SKM-1 (cell line): ENCODE measurements at regions not wholly inside any gene's neighbourhood (a gene's known extent, or its start where the extent isn't known, plus 50 kb on each side); places are given as distances from the start of the nearest gene placed in this dataset.

ENCODE experiments used
- DNase-seq: peaks from one replicate; lab custom pipeline; 2025; ENCODE audit not compliant: unreplicated experiment; lab: John Stamatoyannopoulos, UW

DNA sequence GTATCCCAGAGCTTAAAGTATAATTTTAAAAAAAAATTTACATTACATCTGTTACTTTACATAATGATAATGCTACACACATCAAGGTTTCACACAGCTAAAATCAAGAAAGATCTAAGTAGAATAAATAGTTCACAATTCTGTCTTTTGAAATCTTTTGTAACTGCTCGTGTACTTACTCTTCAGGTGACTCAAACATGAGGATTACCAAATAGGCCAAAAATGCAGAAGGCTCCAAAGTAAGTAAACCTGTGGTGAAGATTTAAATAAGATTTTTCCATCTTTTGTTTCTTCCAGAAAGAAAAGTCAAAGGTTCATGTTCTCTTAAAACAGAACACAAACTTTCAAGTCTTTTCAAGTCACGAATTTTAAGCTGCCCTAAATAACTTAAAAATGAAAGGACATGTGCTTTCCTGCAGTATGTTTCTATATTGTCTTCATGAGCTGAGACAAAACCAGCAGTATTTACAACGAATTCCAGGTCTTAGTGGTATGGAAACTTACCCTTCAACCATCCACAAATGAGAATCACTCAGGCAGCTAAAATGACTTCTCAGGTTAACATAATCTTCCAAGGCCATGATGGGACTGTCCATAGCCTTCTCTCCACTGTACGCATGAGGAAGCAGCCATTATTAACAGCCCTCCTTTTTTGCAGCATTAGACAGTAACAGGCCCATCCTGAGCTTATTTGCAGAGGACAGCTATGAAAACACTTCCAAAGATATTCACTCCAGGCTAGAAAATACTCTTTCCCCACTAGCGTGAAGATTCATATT lies 172.8 kb upstream of the EDNRA start:
- DNase-seq: no peak

DNA sequence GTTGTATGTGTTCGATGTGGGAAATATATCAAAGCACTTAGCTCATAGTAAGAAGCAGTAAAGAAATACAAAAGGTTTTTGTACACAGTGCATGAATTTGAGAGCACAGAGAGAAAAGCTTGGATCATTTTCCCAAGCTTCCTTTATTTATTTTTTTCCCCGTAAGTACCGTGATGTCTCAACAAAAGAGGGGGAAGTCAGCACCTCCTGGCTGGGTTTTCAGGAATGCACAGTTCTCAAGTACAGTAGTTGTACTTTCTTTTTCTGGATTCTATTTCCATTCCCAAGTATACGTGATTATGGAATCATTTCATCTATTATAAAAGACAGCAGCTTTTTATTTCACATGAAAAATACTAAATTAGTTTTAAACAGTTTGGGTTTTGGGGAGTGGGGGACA lies 171.5 kb upstream of the EDNRA start:
- DNase-seq: no peak

DNA sequence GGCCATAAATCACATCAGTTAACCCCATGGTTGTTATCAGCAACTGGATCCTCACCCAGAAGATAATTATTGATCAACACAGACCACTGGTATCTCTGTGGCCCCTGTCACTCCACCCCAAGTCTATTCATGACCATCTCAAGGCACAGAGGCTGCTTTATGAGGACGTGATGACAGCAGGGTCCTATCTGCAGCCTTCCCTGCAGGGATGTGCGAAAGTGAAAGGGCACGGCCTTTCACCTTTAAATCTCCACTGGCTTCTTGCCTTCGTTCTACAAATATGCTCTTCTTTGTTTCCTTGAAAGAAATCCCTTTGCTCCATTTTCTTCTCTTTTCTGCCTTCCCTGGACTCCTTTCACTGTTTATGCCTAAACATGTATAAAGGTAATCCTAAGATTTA lies 170.6 kb upstream of the EDNRA start:
- DNase-seq: no peak

DNA sequence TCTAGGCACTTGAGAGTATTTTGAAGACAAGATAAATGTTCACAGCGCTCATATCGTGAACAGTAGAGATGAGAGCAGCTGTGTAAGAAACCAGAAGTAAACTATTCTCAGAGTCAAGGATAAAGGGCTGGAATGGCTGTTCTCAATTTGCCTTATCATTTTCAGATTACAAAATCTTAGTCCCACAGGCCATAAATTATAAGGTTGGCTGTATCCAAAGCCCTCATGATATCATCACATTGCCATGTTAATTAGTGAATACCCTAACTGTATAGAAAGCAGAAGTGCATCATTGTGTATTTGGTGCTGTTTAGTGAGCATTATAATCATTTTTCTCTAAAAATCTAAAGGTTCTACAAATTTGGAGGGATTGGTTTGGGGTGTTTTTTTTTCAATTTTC lies 168.9 kb upstream of the EDNRA start:
- no peak for DNase-seq

DNA sequence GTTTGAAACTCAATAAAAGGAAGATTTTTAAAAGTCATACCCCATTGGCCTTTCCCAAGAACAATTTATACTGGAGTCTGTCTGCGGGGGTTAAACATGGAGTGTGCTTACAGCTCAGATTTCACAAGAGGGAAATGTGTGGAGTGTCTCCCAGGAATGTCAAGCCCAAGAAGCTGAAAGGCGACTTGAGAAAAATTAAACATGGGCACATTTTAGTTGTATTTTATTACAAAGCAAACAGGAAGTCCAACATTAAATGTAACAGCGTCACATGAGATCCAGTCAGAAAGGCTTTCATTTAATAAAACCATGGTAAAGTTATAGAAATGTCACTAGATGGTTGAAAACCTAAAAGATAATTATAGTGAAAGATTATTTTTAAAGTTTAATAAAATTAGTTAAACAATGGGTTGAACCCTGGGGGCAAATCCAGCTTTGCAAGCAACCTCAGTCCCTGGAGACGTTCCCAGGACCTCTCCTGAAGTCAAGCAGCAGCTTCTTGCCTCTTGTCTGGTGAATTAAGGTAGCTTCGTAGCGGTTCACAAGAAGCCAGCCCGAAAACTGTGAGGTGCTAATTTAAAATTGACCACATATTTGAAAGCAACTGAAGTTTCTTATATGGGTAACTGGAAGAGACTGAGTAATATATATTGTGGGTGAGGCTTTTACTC lies 168.4 kb upstream of the EDNRA start:
- no peak for DNase-seq

DNA sequence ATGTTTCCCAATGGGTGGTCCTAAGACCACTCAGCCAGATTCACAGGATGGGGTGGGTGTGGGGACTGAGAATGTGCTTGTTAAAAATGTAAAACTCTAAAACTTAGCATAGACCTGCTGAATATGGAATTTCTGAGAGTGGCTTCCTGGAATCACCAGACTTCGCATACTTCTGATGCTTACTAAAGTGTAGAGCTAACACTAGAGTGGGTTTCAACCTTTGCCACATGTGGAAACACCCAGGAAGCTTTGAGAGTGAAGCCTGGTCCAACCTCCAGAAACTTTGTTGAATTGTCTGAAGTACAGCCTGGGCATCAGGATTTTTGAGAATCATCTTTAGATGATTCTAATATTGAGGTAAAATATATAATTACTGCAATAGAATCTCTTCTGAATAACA lies 167.8 kb upstream of the EDNRA start:
- no peak for DNase-seq

DNA sequence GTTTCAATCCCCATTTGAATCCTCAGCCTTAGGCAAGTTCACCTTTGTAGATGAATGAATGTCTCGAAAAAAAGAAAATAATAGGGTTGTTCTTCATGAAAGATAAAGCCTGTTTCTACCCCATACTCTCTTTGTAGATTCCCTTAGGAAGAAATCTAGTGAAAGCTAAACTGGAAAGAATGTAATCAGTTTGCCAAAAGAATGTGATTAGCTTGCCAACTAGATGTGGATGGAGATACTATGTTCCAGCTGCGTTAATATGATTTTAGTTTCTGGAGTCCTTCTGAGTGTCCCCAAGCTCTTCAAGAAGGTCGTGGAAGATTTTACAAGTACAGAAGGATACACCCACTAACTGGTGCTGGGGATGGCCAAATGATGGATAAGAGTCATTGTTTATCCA lies 162.3 kb upstream of the EDNRA start:
- DNase-seq: no peak

DNA sequence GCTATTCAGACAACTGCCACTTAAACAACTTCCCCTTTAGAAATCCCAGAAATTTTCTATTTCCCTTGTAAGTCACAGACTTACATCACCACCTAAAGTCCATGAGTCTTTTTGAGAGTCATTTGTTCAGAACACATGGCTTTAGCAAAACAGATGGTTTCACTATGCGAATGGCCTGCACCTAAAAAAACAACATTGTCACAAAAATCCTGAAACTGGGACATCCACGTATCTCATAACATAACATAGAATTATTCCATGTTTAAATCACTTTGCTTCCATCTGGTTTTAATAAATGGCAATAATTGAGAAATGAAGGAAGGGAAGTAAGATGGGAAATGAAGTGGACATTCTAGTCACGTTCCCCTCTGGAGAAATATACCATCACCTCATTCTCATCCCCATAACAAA lies 155.3 kb upstream of the EDNRA start:
- DNase-seq: no peak

DNA sequence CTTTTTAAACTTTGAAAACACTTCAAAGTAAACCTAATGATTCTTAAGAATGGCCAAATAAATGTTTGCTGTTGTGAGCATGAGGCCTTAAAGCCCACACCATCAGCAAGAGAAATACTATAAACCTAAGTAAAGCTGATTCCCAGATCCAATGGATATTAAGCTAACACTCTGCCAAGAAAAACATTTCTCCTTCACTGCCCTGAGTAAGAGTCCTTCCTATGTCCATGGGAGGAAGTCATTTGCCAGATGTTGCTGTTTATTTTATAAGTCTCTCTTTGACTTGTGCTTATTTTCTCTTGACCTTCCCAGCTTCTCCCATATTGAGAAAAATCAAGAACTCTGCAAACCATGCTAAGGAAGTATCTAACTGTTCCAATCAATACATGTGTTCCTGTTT lies 154.3 kb upstream of the EDNRA start:
- DNase-seq: no peak

DNA sequence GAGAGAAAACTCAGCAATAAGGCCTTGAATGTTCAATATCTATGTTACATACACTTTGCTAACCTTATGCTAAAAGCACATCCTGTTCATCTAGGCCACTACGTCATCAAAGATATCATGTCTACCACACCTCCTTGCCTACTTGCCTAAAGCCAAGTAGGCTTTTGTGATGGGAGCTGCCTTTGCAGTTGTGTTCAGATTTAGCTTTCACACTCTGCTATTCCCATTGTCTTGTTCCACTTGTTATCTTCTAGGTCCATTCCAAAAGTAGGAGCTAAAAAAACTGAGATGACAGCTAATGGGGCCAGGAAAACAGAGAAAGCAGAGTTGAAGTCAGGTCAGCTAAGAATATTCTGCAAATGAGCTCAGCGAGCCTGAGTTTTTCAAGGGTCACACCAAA lies 153.6 kb upstream of the EDNRA start:
- no peak for DNase-seq

DNA sequence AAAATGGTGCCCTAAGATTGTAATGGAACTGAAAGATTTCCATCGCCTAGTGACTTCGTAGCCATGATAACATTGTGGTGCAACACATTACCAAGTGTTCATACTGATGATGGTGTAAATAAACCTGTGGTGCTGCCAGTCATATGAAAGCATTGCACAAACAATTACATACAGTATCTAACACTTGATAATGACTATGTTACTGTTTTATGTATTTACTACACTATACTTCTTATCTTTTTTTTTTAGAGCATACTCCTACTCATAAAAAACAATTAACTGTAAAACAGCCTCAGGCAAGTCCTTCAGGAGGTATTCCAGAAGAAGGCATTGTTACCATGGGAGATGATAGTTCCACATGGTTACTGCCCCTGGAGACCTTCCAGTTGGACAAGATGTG lies 152.7 kb upstream of the EDNRA start:
- DNase-seq: no peak

DNA sequence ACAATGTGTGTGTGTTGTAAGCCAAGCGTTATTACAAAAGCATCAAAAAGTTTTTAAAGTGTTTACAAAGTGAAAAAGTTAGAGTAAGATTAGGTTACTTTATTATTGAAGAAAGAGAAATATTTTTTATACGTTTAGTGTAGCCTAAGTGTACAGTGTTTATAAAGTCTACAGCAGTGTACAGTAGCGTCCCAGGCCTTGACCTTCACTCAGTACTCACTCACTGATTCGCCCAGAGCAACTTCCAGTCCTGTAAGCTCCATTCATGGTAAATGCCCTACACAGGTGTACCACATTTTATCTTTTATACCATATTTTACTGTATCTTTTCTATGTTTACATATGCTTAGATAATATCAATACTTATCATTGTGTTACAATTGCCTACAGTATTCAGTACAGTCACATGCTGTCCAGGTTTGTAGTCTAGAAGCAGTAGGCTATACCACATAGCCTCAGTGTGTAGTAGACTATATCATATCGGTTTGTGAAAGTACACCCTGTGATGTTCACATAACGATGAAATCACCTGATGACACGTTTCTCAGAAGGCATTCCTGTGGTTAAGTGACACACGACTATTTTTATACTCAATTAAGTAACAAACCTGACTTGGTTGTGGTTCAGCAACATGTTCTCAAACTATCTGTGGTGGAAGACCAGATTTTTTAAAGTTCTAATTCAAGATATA lies 152.0 kb upstream of the EDNRA start:
- no peak for DNase-seq

DNA sequence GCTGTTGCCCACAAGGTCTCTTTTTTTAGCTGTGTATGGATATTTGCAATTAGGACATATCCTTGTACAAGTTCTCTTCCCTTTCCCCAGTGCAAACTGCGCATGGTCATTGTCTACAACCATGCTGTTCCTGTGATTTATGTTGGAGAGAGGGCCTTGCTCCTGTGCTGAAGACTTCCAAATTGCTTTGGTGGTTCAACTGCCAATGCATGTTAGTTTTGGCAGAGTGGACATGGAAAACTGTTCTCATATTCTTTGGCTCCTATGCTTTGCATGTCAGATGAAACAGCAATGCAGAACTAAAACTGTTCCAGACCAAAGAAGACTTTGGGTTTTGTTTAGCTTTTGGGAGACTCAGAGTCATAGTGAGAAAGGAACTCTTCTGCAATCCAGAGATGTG lies 148.8 kb upstream of the EDNRA start:
- no peak for DNase-seq

DNA sequence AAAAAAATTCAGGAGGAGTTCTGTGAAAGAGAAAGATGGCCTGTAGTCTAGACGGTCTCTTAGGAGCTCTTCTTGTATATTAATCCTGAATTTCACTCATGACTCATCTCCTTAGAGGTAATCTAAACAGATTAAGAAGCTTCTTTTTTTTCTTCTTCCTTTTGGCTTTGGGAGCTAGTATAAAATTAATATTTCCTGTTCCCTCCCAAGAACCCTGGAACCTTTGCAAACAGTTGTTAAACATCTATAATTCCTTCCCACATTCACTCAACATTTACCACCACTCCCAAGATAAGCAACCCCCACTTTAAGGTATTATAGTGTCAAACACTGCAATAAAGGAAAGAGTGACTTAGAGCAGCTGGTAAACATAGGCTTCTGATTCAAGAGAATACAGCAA lies 146.4 kb upstream of the EDNRA start:
- DNase-seq: no peak

DNA sequence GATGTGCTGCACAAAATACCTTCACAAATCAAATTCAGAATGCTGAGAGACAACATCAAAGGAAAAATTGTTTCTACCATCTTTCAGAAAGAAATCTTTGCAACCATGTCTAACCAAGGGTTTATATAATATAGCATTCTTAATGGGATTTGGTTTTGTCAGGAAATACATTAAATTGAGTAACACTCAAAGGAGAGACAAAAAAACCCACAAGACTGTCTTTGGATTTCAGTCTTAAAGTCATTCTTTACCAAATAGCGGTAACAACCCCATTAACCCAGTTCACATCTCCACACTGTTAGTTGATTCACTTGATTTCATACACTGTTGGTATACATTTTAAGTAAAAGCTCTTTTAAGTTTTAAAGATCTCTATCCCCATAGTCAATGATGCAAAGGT lies 145.7 kb upstream of the EDNRA start:
- DNase-seq: no peak

DNA sequence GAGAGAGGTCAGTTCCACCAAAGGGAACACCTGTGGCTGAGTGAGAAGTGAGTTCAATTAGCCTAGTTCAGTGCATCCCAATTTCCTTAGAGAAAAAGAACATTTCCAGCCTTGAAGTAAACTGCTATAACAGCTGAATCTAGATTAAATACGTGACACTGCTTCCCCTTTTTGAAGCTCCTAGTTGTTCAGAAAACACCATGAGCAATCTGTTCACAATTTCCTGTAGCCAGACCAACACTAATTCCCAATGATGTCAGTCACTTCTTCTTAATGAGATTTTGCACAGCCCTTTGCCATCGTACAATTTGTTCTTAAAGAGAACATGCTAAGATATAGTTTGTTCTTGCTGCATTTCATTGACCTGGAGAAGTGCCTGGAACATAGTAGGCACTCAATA lies 144.6 kb upstream of the EDNRA start:
- no peak for DNase-seq

DNA sequence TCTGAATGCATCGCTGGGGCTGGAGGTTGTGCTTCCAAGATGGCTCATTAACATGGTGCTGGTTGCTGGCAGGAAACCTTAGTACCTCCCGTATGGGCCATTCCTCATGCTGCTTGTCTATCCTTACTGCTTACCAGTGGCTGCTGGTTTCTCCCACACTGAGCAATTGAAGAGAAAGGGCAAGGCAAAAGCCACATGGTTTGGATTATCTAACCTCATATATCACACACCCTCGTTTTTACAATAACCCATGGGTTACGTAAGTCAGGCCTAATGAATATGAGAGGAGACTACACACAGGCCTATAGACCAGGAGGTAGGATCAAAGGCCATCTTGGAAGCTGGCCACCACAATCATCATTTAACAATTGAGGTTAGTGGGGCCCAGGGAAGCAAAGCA lies 141.8 kb upstream of the EDNRA start:
- no peak for DNase-seq

DNA sequence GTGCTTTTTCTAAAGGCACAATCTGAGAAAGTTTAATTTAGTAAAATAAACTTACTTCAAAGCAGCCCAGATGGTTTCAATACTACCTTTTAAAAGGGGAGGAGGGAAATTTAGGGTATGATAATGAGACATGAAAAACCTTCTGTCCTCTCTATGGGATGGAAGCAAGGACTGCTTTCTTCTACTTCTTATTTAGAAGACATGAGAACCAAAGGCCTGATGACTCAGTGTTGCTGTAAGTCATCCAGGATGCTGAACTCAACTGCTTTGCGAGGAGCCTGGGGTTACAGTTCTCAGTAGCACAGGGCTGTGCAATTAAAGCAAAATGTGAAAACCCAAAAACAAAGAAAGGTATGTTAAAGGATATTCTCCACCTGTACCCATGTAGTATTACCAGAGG lies 140.8 kb upstream of the EDNRA start:
- no peak for DNase-seq

DNA sequence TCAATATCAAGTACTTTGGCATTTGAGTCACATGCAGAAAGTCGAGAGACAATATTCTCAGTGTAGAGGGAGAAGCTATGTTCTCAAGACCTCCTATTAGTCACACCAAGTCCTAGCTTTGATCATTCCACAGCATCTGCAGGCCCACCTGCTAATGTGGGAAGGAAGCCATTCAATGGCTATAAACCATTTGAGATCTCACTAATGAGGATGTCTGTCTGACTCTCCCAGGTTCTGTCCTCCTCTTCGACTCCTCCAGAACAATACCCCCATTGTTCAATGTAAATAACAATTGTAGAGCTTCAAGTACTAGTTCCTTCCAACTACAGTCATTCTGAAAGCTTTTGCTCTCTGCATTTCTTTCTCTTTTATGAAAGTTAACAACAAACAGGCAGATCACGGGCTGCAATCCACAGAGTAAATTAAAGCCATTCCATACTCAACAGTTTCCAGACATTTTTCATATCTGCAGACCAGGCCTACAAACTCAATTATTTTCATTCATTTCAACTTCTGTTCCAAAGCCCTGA lies 140.2 kb upstream of the EDNRA start:
- no peak for DNase-seq

DNA sequence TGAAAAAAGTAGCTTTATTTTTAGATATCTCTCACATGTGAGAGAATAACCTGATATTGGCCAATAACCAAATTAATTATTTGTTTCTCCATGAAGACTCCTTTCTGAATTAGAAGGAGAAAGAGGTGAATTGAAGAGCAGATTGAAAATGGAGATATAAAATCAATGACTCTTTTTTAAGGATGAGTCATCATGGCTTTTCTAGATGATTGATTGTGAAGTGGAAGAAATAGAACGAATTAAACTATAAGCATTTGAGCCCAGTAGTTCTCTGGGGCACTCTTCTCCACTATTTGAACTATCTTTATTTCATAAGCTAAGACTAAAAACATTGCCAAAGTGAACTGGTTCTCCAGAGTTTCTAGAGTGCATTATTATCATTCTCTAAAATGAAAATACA lies 137.2 kb upstream of the EDNRA start:
- no peak for DNase-seq

DNA sequence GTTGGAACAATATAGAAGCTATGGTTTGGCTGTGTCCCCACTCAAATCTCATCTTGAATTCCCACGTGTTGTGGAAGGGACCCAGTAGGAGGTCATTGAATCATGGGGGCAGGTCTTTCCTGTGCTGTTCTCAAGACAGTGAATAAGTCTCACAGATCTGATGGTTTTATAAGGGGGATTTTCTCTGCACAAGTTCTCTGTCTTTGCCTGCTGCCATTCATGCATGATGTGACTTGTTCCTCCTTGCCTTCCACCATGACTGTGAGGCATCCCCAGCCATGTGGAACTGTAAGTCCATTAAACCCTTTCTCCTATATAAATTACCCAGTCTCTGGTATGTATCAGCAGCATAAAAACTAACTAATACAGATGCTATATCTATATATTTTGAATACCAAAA lies 135.2 kb upstream of the EDNRA start:
- DNase-seq: no peak

DNA sequence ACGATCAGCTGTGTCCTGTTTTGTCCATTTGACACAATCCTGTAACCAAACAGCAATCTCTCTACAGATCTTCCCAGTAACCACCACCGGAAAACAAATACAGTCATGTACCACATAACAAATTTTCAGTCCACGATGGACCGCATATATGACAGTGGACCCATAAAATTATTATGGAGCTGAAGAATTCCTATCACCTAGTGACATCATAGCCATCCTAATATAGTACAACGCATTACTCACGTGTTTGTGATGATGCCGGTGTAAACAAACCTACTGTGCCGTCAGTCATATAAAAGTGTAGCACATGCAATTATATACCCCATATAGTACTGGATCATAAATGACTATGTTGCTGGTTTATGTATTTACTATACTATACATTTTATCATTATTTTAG lies 133.7 kb upstream of the EDNRA start:
- no peak for DNase-seq
